GM19467 (cell line): ENCODE measurements at regions not wholly inside any gene's neighbourhood (a gene's known extent, or its start where the extent isn't known, plus 50 kb on each side); places are given as distances from the start of the nearest gene placed in this dataset.

Experiments
- ATAC-seq: cut with Tn5 transposase; IDR thresholded peaks from one replicate; pipeline ENCODE4 v1.9.1; 2021; ENCODE audit warnings: mild to moderate bottlenecking, moderate library complexity; ENCODE audit not compliant: unreplicated experiment

- ATAC-seq: no peak
These were observed 468.7 kb downstream of the ADGRL2 start for GRCh38 chr1:82269431-82269830.

DNA sequence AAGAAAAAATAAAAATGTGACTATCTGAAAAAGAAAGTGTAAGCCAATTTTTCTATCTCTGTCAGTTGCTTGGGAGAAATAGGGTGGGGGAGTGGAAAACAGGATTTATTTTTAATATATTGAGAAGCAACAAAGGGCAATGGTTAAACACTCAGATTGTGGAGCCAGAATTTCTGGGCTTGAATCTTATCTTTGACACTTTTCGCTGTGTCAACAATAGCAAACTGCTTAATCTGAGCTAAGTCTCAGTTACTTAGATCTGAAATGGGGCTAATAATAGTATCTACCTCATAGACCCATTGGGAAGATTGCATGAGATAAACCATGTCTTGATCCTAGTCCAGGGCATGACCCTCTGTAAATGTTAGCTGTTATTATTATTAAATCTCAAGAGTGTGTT, 468.1 kb downstream of the ADGRL2 start:
- ATAC-seq: no peak

GRCh38 chr1:82266351-82266750, 465.6 kb downstream of the ADGRL2 start:
- ATAC-seq: no peak

- ATAC-seq: no peak
These were observed 464.7 kb downstream of the ADGRL2 start for GRCh38 chr1:82265436-82265835.

DNA sequence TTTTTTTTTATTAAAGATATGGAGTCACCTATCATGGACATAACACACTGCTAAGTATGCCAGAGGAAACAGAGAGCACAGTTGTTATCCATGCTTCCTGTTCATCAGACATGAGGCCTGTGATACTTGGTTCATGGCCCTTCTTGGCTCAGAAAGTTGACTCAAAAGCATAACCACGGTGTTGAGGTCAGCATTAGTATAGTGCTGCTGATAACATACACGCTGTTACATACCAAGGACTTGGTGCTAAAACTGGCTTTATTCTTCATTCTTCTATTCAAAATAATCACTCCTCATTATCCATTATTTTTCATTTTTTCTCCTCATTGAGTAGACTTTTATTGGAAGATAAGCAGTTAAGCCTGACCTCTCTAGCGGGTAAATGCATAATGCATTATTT, 464.1 kb downstream of the ADGRL2 start:
- no peak for ATAC-seq

GRCh38 chr1:82263396-82263795, 462.7 kb downstream of the ADGRL2 start:
- ATAC-seq: no peak

GRCh38 chr1:82260666-82261065, 459.9 kb downstream of the ADGRL2 start:
- ATAC-seq: no peak

GRCh38 chr1:82260051-82260450, 459.3 kb downstream of the ADGRL2 start:
- ATAC-seq: no peak

DNA sequence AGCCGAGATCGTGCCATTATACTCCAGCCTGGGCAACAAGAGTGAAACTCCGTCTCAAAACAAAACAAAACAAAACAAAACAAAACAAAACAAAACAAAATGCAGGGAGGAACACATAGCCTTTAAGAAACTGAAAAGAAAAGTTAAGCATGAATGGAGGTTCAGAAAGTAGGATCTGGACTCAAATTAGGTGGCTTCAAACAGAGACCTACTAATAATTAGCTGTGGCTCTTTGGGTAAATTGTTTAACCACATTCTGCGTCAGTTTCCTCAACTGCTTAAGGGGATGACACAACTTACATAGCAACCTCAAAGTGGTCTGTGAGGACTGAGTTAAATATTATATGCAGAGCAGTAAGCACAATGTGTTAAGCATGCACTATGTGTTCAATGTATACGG, 458.2 kb downstream of the ADGRL2 start:
- no peak for ATAC-seq

DNA sequence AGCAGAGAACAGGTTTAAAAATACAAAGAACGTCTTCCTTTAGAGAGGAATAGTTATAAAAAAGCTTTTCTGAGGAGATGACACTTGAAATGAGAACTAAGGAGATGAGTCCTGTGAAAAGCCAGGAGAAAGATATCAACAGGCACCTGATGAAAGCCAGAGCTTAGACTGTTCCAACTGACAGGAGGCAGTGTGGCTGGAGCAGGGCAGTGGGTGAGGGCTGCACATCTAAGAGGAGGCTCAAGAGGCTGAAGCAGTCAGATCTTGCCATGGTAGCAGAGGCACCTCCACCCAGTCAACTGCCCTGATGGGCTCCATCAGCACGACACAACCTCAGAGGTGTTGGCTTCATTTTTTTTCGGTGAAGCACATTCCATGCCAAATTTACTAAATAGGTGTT, 445.3 kb downstream of the ADGRL2 start:
- no peak for ATAC-seq

- ATAC-seq: no peak
These were observed 444.7 kb downstream of the ADGRL2 start for GRCh38 chr1:82245345-82246014.

- no peak for ATAC-seq
These were observed 439.8 kb downstream of the ADGRL2 start for GRCh38 chr1:82240571-82240970.

GRCh38 chr1:82230667-82231066, 429.9 kb downstream of the ADGRL2 start:
- no peak for ATAC-seq

GRCh38 chr1:82227306-82228095, 426.8 kb downstream of the ADGRL2 start:
- ATAC-seq: no peak

GRCh38 chr1:82226186-82226505, 425.4 kb downstream of the ADGRL2 start:
- ATAC-seq: no peak

DNA sequence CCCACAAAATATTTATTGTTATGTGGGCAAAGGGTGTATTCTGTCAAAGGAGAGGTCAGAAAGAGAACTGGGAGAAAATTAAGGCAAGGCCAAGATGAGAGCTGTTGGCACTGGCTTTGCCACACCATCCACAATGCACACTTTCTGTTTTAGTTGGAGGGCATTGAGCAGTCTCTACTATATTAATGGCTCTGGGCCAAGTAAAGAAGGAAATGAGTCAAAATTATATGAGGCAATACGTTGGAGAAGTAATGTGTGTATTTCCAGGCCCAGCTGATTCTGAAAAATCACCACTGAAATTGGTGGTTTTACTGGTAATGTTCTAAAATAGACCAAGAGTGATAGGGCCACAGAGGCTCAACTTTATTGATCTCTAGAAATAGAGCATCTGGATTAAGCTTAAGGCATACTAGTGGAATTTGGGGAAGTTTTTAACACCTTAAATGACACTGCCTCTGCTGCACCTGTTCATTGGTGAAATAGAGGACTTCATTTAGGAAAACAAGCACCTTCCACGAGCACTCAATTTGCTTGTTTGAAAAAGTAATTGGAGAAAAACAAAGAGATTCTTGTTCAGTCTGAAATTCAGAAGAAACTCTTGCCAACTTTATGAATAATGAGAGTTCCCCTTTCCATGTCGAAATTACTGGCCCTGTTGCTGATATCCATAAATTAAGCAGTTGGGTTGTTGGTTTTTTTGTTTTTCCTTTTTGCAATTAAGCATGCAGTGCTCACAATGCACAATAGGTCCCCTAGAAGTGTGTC, 424.9 kb downstream of the ADGRL2 start:
- ATAC-seq: no peak

- no peak for ATAC-seq
These were observed 422.4 kb downstream of the ADGRL2 start for GRCh38 chr1:82223091-82223490.

DNA sequence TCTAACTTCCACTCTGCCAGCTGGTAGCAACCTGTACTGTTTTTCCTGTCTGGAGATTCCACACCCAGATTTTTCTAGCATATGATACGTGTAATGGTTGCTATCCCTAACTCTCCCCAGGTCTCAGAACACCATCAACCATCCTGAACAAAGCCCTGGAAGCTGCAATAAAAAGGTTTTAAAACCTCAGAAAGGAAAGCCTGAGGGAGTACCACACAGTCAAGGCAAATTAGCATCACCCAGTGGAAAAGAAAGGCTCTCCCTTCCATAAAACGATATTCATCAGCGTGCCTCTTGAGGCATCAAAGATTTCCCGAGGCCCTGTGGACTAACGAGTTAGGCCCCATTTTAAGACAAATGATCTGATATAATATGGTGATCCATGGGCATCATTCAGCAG, 421.0 kb downstream of the ADGRL2 start:
- no peak for ATAC-seq

DNA sequence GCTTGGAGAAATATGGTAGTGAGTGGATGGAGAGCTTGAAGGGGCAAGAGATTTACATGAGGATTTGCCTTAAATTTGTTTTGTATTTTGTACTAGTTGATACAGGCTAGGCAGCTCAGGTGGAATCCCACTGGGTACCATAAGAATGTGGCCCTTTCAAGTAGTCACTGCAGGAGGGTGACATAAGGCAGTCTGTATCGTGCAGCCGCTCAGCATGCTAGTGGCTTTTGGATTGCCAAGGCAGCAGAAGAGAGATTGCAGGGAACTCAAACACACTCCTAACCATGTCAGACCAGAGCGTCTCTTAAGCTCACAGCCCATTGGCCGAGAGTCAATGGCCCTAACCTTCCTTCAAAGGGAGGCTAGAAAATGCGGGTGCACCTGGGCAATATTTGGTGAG, 420.0 kb downstream of the ADGRL2 start:
- no peak for ATAC-seq

GRCh38 chr1:82219841-82220240, 419.1 kb downstream of the ADGRL2 start:
- ATAC-seq: no peak

DNA sequence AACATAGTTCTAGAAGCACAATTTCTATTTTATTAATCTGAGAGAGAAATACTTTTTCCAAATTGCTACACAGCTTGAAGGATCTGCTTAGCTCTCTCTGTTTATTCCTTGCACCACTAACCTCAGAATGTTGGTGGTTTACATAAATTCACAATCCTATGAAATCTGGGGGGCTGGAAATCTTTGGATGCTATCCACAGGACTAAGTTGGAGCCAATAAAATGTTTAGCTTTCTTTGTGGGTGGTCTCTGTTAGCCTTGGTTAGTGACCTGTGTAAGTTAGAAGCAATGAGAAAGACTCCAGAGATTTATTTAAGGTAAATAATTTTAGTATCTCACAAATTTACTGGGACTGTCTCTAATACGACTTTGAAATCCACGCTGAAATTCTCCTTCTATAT, 418.1 kb downstream of the ADGRL2 start:
- ATAC-seq: no peak

GRCh38 chr1:82215853-82216175, 415.1 kb downstream of the ADGRL2 start:
- ATAC-seq: no peak
